ENCODE measurements at regions not wholly inside any gene's neighbourhood (a gene's known extent, or its start where the extent isn't known, plus 50 kb on each side); places are given as distances from the start of the nearest gene placed in this dataset.

GRCh38 chr6:43971776-43972126, 155.5 kb downstream of the MRPL14 start:
- no peak overlapping the region; the same call in 1 of the 2 replicates for H3K9ac ChIP-seq (ENCODE audit: low read length)

GRCh38 chr6:43970913-43971775, 156.1 kb downstream of the MRPL14 start:
- intact Hi-C loops (cut with micrococcal nuclease) = loop anchor here (5.0 kb wide), 2 partner anchors 41 to 86 kb away; no protein-coding TSS in a partner anchor
- peak; percentile 82 for DNase-seq
- CTCF ChIA-PET = no interaction called here
- Histone ChIP-seq H3K27ac (ENCODE audit: low read length) (peak overlapping the region; percentile 79), H3K9me3 (ENCODE audit: low read length) (0 out of 2 replicates have a peak, but pooled peaks cover 6% of the 10 kb centered on the region), H3K4me1 (ENCODE audit: insufficient read depth, low read length) (peaks cover 52% of the 10 kb centered on the region), H3K36me3 (ENCODE audit: low read depth, low read length) (peaks cover 4% of the 10 kb centered on the region; the same call in 1 of the 2 replicates), H4K20me1 (ENCODE audit: low read length) (no peaks in the 10 kb centered on the region), H3F3A (ENCODE audit: low read length, unreplicated experiment) (peaks cover 4% of the 10 kb centered on the region), H3K4me3 (ENCODE audit: low read length) (no peak overlapping the region), H3K4me2 (ENCODE audit: low read length) (no peak overlapping the region), H2AFZ (ENCODE audit: low read length) (peak overlapping the region; percentile 53; the same call in 1 of the 2 replicates), H3K79me2 (ENCODE audit: low read length) (no peaks in the 10 kb centered on the region), H3K27me3 (ENCODE audit: low read length) (no peaks in the 10 kb centered on the region), H3K9ac (ENCODE audit: low read length) (no peak overlapping the region), H3K9me2 (replicated peaks; ENCODE audit: low read length) (no peaks in the 10 kb centered on the region)
- POLR2A ChIA-PET (ENCODE audit: unreplicated experiment) = interaction anchor here (0.5 kb wide), 1 partner anchor 266 kb away, joined by 5 read pairs; no protein-coding TSS in a partner anchor
- no peak for ATAC-seq
- BruUV-seq (replicated peaks) = no TSS peak
- no peak for TF ChIP-seq EZH2phosphoT487 (IDR thresholded peaks at IDR 0.05; ENCODE audit: borderline replicate concordance, low read length)
- no peak for TF ChIP-seq CTCF (conservative IDR thresholded peaks at IDR 0.05; ENCODE audit: low read depth, low read length)
- TF ChIP-seq EZH2 (IDR thresholded peaks at IDR 0.05; ENCODE audit: low read length, unreplicated experiment) = no peak

More at GRCh38 chr6:43971776-43972126, 155.5 kb downstream of the MRPL14 start:
- no peak for DNase-seq
- Histone ChIP-seq H3K27me3 (ENCODE audit: low read length) (no peaks in the 10 kb centered on the region), H3K9me3 (ENCODE audit: low read length) (0 out of 2 replicates have a peak, but pooled peaks cover 7% of the 10 kb centered on the region), H4K20me1 (ENCODE audit: low read length) (no peaks in the 10 kb centered on the region), H3K4me1 (ENCODE audit: insufficient read depth, low read length) (peaks cover 52% of the 10 kb centered on the region), H2AFZ (ENCODE audit: low read length) (peak overlapping the region; percentile 53; the same call in 1 of the 2 replicates), H3K79me2 (ENCODE audit: low read length) (no peaks in the 10 kb centered on the region), H3K27ac (ENCODE audit: low read length) (peak overlapping the region; percentile 79), H3K9me2 (replicated peaks; ENCODE audit: low read length) (no peaks in the 10 kb centered on the region), H3K4me3 (ENCODE audit: low read length) (no peak overlapping the region), H3K36me3 (ENCODE audit: low read depth, low read length) (peaks cover 6% of the 10 kb centered on the region; the same call in 1 of the 2 replicates), H3F3A (ENCODE audit: low read length, unreplicated experiment) (peaks cover 4% of the 10 kb centered on the region), H3K4me2 (ENCODE audit: low read length) (peak overlapping the region; percentile 60; the same call in 1 of the 2 replicates)
- ChIA-PET POLR2A (ENCODE audit: unreplicated experiment) (interaction anchor here (0.5 kb wide), 1 partner anchor 267 kb away, joined by 5 read pairs; no protein-coding TSS in a partner anchor), CTCF (no interaction called here)
- no TSS peak for BruUV-seq (replicated peaks)
- ATAC-seq = no peak
- intact Hi-C loops (cut with micrococcal nuclease) = loop anchor here (2.0 to 5.0 kb wide), 3 partner anchors 41 to 101 kb away; no protein-coding TSS in a partner anchor
- TF ChIP-seq EZH2phosphoT487 (IDR thresholded peaks at IDR 0.05; ENCODE audit: borderline replicate concordance, low read length) = no peak
- TF ChIP-seq CTCF (conservative IDR thresholded peaks at IDR 0.05; ENCODE audit: low read depth, low read length) = no peak
- TF ChIP-seq EZH2 (IDR thresholded peaks at IDR 0.05; ENCODE audit: low read length, unreplicated experiment) = no peak
